HepG2 (cell line): ENCODE measurements at regions not wholly inside any gene's neighbourhood (a gene's known extent, or its start where the extent isn't known, plus 50 kb on each side); places are given as distances from the start of the nearest gene placed in this dataset.

Source experiments
- BRF2 ChIP-seq: sonication (generic); formaldehyde crosslinking; IDR thresholded peaks from 2 replicates; pipeline ENCODE4 v1.8.1; 2022; ENCODE audit warnings: mild to moderate bottlenecking, missing genetic modification reagents
- GLI4 ChIP-seq: sonication (generic); formaldehyde crosslinking; IDR thresholded peaks from 2 replicates; pipeline ENCODE4 v1.5.1; 2020; ENCODE audit warnings: missing genetic modification reagents, mild to moderate bottlenecking, moderate library complexity, borderline replicate concordance
- PAXIP1 ChIP-seq: sonication (generic); formaldehyde crosslinking; conservative IDR thresholded peaks from 2 replicates; pipeline ENCODE4 v1.4.0; 2020; ENCODE audit warnings: mild to moderate bottlenecking, missing genetic modification reagents, moderate library complexity
- THAP8 ChIP-seq: sonication (generic); formaldehyde crosslinking; IDR thresholded peaks from 2 replicates; pipeline ENCODE4 v1.5.1; 2020; ENCODE audit warnings: missing genetic modification reagents, mild to moderate bottlenecking, borderline replicate concordance
- ZBTB4 ChIP-seq: sonication (generic); formaldehyde crosslinking; IDR thresholded peaks from 2 replicates; pipeline ENCODE4 v1.4.0; 2020; ENCODE audit warnings: missing genetic modification reagents, mild to moderate bottlenecking, borderline replicate concordance
- ZFAT ChIP-seq: sonication (generic); formaldehyde crosslinking; conservative IDR thresholded peaks from 2 replicates; pipeline ENCODE4 v1.8.1; 2023; ENCODE audit warnings: missing genetic modification reagents, inconsistent platforms
- ZNF362 ChIP-seq: sonication (generic); formaldehyde crosslinking; IDR thresholded peaks from 2 replicates; pipeline ENCODE4 v1.4.0; 2020; ENCODE audit warnings: missing genetic modification reagents, mild to moderate bottlenecking, borderline replicate concordance
- ZNF414 ChIP-seq: sonication (generic); formaldehyde crosslinking; IDR thresholded peaks from 2 replicates; pipeline ENCODE4 v1.5.0; 2020; ENCODE audit warnings: missing genetic modification reagents
- ZNF646 ChIP-seq: sonication (generic); formaldehyde crosslinking; IDR thresholded peaks from 2 replicates; pipeline ENCODE4 v1.9.0; 2021; ENCODE audit warnings: mild to moderate bottlenecking, missing genetic modification reagents
- TF ChIP-seq, protein P1 (sequence below): sonication (generic); formaldehyde crosslinking; IDR thresholded peaks from 2 replicates; pipeline ENCODE4 v1.8.0; 2022; ENCODE audit warnings: missing genetic modification reagents, low read depth, mild to moderate bottlenecking, borderline replicate concordance

DNA sequence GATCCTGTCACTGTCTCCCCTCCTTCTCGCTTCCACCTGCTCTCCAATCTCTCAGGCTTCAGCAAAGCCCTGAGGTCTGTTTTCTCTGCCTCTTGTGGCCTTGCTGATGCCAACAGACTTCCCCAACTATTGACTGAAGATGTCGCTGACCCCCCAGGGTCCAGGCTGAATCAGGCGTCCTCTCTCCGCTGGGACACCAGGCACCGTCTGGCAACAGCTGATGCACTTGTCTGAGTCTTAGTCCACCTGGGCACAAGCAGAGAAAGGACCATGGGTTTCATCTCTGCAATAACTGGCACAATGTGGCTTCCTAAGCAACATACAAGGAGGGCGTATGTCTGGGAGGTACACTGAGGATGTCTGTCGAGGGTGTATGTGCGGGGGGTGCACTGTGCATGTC lies 248.7 kb upstream of the MYT1L start (continued):
- no peak for TF ChIP-seq ZNF646 (CRISPR knock-in tag)
- TF ChIP-seq BRF2 (CRISPR knock-in tag) = no peak
- TF ChIP-seq, protein P1, sequence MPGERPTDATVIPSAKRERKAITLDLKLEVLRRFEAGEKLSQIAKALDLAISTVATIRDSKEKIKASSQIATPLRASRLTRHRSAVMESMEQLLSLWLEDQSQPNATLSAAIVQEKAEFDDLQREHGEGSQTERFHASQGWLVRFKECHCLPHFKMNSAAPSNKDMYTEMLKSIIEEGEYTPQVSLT = no peak
- TF ChIP-seq ZBTB4 = no peak
- TF ChIP-seq PAXIP1 = no peak
- TF ChIP-seq ZNF414 (CRISPR knock-in tag) = no peak
- no peak for TF ChIP-seq THAP8
- no peak for TF ChIP-seq ZFAT (CRISPR knock-in tag)
- TF ChIP-seq ZNF362 (CRISPR knock-in tag) = no peak
- TF ChIP-seq GLI4 (CRISPR knock-in tag) = no peak
